K562 (cell line): ENCODE measurements at regions not wholly inside any gene's neighbourhood (a gene's known extent, or its start where the extent isn't known, plus 50 kb on each side); places are given as distances from the start of the nearest gene placed in this dataset.

ENCODE experiments used
- ATAC-seq: fragments of 200-7000 bp; cut with Tn5 transposase; 3 replicates; pipeline ENCODE4 v1.9.1; 2020; ENCODE audit warnings: moderate library complexity
- BruUV-seq: library from RNA; stranded (reverse); fragments of 400-500 nt; replicated peaks from 2 replicates; lab custom pipeline; 2021; lab: Mats Ljungman, UMichigan
- CTCF ChIA-PET: fragments of 300-600 bp; formaldehyde crosslinking; extraction: SDS; loops from one replicate; lab custom pipeline; 2021; ENCODE audit warnings: low intra/inter-chr PET ratio; lab: Yijun Ruan, JAX
- POLR2A ChIA-PET: fragments of 300-600, 350-650 bp; sonication (Branson Sonifier 250); formaldehyde crosslinking; extraction: SDS; loops from one replicate; lab custom pipeline; 2021; ENCODE audit warnings: antibody characterized with exemption, inconsistent platforms; lab: Yijun Ruan, JAX
- DNase-seq, 4 experiments: peaks; one replicate each; pipeline versions ENCODE4 v3.0.0 to v3.0.0-alpha.2; 2011 to 2018; ENCODE audit warnings: low spot score in 3 of 4, mixed read lengths in 3 of 4; ENCODE audit errors: extremely low read depth in 1 of 4
- FAIRE-seq: peaks from 2 replicates; lab custom pipeline; 2011; peaks lifted over from hg19 to GRCh38; lab: Jason Lieb, UNC
- H2AFZ ChIP-seq: 2 replicates; pipeline ENCODE4 v1.6.0; 2011; ENCODE audit warnings: low read depth, low read length, control low read depth, inconsistent platforms
- H3K27ac ChIP-seq: fragments of 200-600 bp; 3 replicates; pipeline ENCODE4 v1.8.0; 2011; ENCODE audit warnings: low read depth, mild to moderate bottlenecking, control low read depth, inconsistent platforms, low read length, moderate library complexity, mixed read lengths; ENCODE audit errors: extremely low read depth
- H3K27me3 ChIP-seq, 2 experiments: fragments of 300-600 bp in 1 of 2; 2 replicates in 1 of 2; 3 replicates in 1 of 2; pipeline versions ENCODE4 v1.6.0 to v1.8.0; 2011; ENCODE audit warnings: inconsistent platforms in 2 of 2, low read length in 2 of 2, mild to moderate bottlenecking in 1 of 2, mixed read lengths in 1 of 2, moderate library complexity in 1 of 2; ENCODE audit not compliant: control insufficient read depth in 2 of 2, insufficient read depth in 2 of 2
- H3K36me3 ChIP-seq: fragments of 300-600 bp; 3 replicates; pipeline ENCODE4 v1.8.0; 2011; ENCODE audit warnings: mild to moderate bottlenecking, low read length, inconsistent platforms; ENCODE audit not compliant: control insufficient read depth, insufficient read depth
- H3K4me1 ChIP-seq, 2 experiments: fragments of 200-600 bp in 1 of 2; replicated peaks in 1 of 2; 2 replicates in 1 of 2; 3 replicates in 1 of 2; pipeline versions ENCODE4 v1.5.1 to v1.8.0; 2011; ENCODE audit warnings: inconsistent platforms in 2 of 2, low read length in 2 of 2, mild to moderate bottlenecking in 1 of 2, mixed read lengths in 1 of 2, moderate library complexity in 1 of 2; ENCODE audit not compliant: control insufficient read depth in 2 of 2, insufficient read depth in 2 of 2
- H3K4me2 ChIP-seq: 2 replicates; pipeline ENCODE4 v1.6.1; 2011; ENCODE audit warnings: low read length, control low read depth, inconsistent platforms, mixed read lengths; ENCODE audit not compliant: insufficient read depth
- H3K4me3 ChIP-seq: fragments of 200-600 bp; sonication (generic), shearing (Covaris generic); 2 replicates; pipeline ENCODE4 v1.5.1; 2016; ENCODE audit warnings: control low read depth, inconsistent platforms
- H3K79me2 ChIP-seq: fragments of 200-600 bp; 3 replicates; pipeline ENCODE4 v1.8.0; 2011; ENCODE audit warnings: low read length, inconsistent platforms; ENCODE audit not compliant: control insufficient read depth, insufficient read depth
- H3K9ac ChIP-seq, 2 experiments: 2 replicates each; pipeline versions ENCODE4 v1.6.0 to v1.6.1; 2011; ENCODE audit warnings: low read depth in 2 of 2, low read length in 2 of 2, control low read depth in 1 of 2, inconsistent platforms in 1 of 2, mild to moderate bottlenecking in 1 of 2, mixed read lengths in 1 of 2; ENCODE audit not compliant: insufficient read depth in 1 of 2
- H3K9me1 ChIP-seq: one replicate; pipeline ENCODE4 v1.6.0; 2011; ENCODE audit warnings: inconsistent platforms, mild to moderate bottlenecking, low read length, moderate library complexity; ENCODE audit not compliant: control insufficient read depth, insufficient read depth
- H3K9me3 ChIP-seq: replicated peaks from 2 replicates; pipeline ENCODE4 v1.5.1; 2011; ENCODE audit warnings: low read depth, low read length, inconsistent platforms; ENCODE audit not compliant: control insufficient read depth, insufficient read depth
- H4K20me1 ChIP-seq: replicated peaks from 2 replicates; pipeline ENCODE4 v1.6.1; 2011; ENCODE audit warnings: low read length, inconsistent platforms, mixed read lengths; ENCODE audit not compliant: control insufficient read depth, insufficient read depth
- DMBX1 ChIP-seq: fragments of 250-450 bp; sonication (Bioruptor Pico); IDR thresholded peaks from 2 replicates; pipeline ENCODE4 v1.8.0; 2022; ENCODE audit warnings: inconsistent platforms, mild to moderate bottlenecking, moderate library complexity, borderline replicate concordance
- ETV6 ChIP-seq, 3 experiments: fragments of 150-350 bp in 1 of 3; sonication (generic) in 1 of 3; formaldehyde crosslinking in 1 of 3; IDR thresholded peaks; 2 replicates each; pipeline versions ENCODE4 v1.6.1 to v1.8.0; 2014 to 2022; ENCODE audit warnings: borderline replicate concordance in 2 of 3, low read depth in 2 of 3, antibody characterized with exemption in 1 of 3, low read length in 1 of 3, mild to moderate bottlenecking in 1 of 3, missing genetic modification reagents in 1 of 3
- MCM5 ChIP-seq: fragments of 450-650 bp; IDR thresholded peaks from 2 replicates; pipeline ENCODE4 v1.6.1; 2016; ENCODE audit warnings: low read depth
- MYC ChIP-seq, 2 experiments: fragments of 250-450 bp in 1 of 2; sonication (Bioruptor Pico) in 1 of 2; IDR thresholded peaks; 2 replicates each; pipeline versions ENCODE4 v1.5.1 to v1.6.1; 2012 to 2021; ENCODE audit warnings: low read depth in 2 of 2, borderline replicate concordance in 1 of 2, improper control_type of control experiment in 1 of 2, low read length in 1 of 2, mild to moderate bottlenecking in 1 of 2, moderate library complexity in 1 of 2
- NELFE ChIP-seq: IDR thresholded peaks from 2 replicates; pipeline ENCODE4 v1.6.1; 2011; ENCODE audit warnings: mild to moderate bottlenecking; ENCODE audit not compliant: insufficient read depth, insufficient read length
- PHB2 ChIP-seq: fragments of 450-650 bp; IDR thresholded peaks from 2 replicates; pipeline ENCODE4 v1.6.1; 2017; ENCODE audit warnings: low read depth
- POLR2AphosphoS5 ChIP-seq: IDR thresholded peaks from 2 replicates; pipeline ENCODE4 v1.6.1; 2011; ENCODE audit warnings: mild to moderate bottlenecking, low read depth, low read length, moderate library complexity; ENCODE audit not compliant: control insufficient read depth, insufficient read depth
- PURB ChIP-seq: sonication (generic); formaldehyde crosslinking; IDR thresholded peaks from 2 replicates; pipeline ENCODE4 v1.9.0; 2021; ENCODE audit warnings: low read depth, mild to moderate bottlenecking, missing genetic modification reagents
- ZC3H11A ChIP-seq: IDR thresholded peaks from 2 replicates; pipeline ENCODE4 v1.6.1; 2012; ENCODE audit warnings: low read depth, low read length, improper control_type of control experiment
- ZKSCAN1 ChIP-seq: fragments of 150-350 bp; IDR thresholded peaks from 2 replicates; pipeline ENCODE4 v1.6.1; 2016; ENCODE audit warnings: low read depth, low read length
- ZNF507 ChIP-seq: conservative IDR thresholded peaks from 2 replicates; pipeline ENCODE4 v1.6.1; 2017; ENCODE audit warnings: missing genetic modification characterization, missing compliant biosample characterization
- ZNF696 ChIP-seq: fragments of 250-450 bp; sonication (Bioruptor Pico); conservative IDR thresholded peaks from 2 replicates; pipeline ENCODE4 v1.4.0; 2020; ENCODE audit warnings: mild to moderate bottlenecking, moderate library complexity
- ZNF75A ChIP-seq: fragments of 450-650 bp; formaldehyde crosslinking; IDR thresholded peaks from 2 replicates; pipeline ENCODE4 v1.4.0; 2020; ENCODE audit warnings: mild to moderate bottlenecking
- WGBS: fragments of 100-300 bp; shearing (Covaris generic); methylation state at CpG from one replicate; pipeline ENCODE4 v1.1.6; 2016; ENCODE audit warnings: low coverage, mixed read lengths; ENCODE audit not compliant: insufficient coverage; ENCODE audit errors: missing lambda C conversion rate; 5-methylcytosine and 5-hydroxymethylcytosine counted together
- in situ Hi-C: fragments of 300-500 bp; cut with MboI; formaldehyde crosslinking; loops from 4 replicates; pipeline ENCODE4 v1.15.0; 2018; ENCODE audit warnings: inconsistent platforms, mixed read lengths
- intact Hi-C: fragments of 100-400 bp; cut with micrococcal nuclease; formaldehyde crosslinking; loops from 2 replicates; pipeline ENCODE4 v1.14.2; 2022
- TF ChIP-seq, protein P1 (sequence below): fragments of 250-450 bp; sonication (Bioruptor Pico); IDR thresholded peaks from 2 replicates; pipeline ENCODE4 v1.5.0; 2020; ENCODE audit warnings: mild to moderate bottlenecking, borderline replicate concordance
- TF ChIP-seq, protein P2 (sequence below): fragments of 250-450 bp; sonication (Bioruptor Pico); IDR thresholded peaks from 2 replicates; pipeline ENCODE4 v1.4.0; 2020; ENCODE audit warnings: mild to moderate bottlenecking, moderate library complexity, borderline replicate concordance
- TF ChIP-seq, protein P3 (sequence below): sonication (generic); formaldehyde crosslinking; IDR thresholded peaks from 2 replicates; pipeline ENCODE4 v1.8.0; 2023; ENCODE audit warnings: mild to moderate bottlenecking, missing genetic modification reagents

DNA sequence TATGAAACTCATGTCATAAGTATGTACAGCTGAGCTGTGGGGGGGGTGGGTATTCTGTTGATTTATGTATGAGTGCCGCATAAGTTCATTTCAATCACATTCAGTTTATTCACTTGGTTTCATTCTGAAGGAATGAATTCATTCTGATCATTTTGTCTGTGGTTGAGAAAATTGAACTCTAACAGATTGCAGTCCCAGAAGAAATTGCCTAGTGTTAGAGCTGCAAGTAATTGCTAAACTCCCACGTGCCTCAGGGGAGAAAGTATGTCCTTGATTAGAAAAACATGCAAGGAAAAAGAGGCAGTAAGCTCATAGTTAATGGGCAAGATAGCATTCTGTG is 442.4 kb upstream of the MGAT4C start:
- DNase-seq (no peak), ATAC-seq (no peak), FAIRE-seq (no peak)
- CTCF ChIA-PET, result no interaction called here
- Histone ChIP-seq H2AFZ (no peak overlapping the region), H3K9me3 (no peaks in the 10 kb centered on the region), H3K4me2 (no peak overlapping the region), H3K36me3 (no peaks in the 10 kb centered on the region), H3K9ac (no peak overlapping the region), H3K79me2 (no peaks in the 10 kb centered on the region), H3K4me3 (no peak overlapping the region), H3K9me1 (no peaks in the 10 kb centered on the region), H3K27ac (no peak overlapping the region), H3K4me1 (no peaks in the 10 kb centered on the region), H3K27me3 (no peaks in the 10 kb centered on the region), H4K20me1 (no peaks in the 10 kb centered on the region)
- in situ Hi-C loops, result no loop called here
- POLR2A ChIA-PET, result no interaction called here
- 3% methylated on average over 2 of the region's 2 CpGs for WGBS
- BruUV-seq, result no TSS peak
- intact Hi-C loops, result no loop called here
- no peak for TF ChIP-seq NELFE
- no peak for TF ChIP-seq MYC (IDR thresholded peaks at IDR 0.05; ENCODE audit: low read depth, low read length)
- TF ChIP-seq MYC (CRISPR knock-in tag; IDR thresholded peaks at IDR 0.05; ENCODE audit: borderline replicate concordance, low read depth), result no peak
- TF ChIP-seq MCM5, result no peak
- no peak for TF ChIP-seq ETV6 (IDR thresholded peaks at IDR 0.05; ENCODE audit: borderline replicate concordance in 1 of 2, low read depth in 2 of 2, low read length in 1 of 2)
- TF ChIP-seq ETV6 (CRISPR knock-in tag; IDR thresholded peaks at IDR 0.05; ENCODE audit: borderline replicate concordance), result no peak
- TF ChIP-seq POLR2AphosphoS5, result no peak
- no peak for TF ChIP-seq PURB
- TF ChIP-seq ZNF507 (tag), result no peak
- no peak for TF ChIP-seq ZC3H11A
- TF ChIP-seq ZKSCAN1, result no peak
- TF ChIP-seq, protein P1, sequence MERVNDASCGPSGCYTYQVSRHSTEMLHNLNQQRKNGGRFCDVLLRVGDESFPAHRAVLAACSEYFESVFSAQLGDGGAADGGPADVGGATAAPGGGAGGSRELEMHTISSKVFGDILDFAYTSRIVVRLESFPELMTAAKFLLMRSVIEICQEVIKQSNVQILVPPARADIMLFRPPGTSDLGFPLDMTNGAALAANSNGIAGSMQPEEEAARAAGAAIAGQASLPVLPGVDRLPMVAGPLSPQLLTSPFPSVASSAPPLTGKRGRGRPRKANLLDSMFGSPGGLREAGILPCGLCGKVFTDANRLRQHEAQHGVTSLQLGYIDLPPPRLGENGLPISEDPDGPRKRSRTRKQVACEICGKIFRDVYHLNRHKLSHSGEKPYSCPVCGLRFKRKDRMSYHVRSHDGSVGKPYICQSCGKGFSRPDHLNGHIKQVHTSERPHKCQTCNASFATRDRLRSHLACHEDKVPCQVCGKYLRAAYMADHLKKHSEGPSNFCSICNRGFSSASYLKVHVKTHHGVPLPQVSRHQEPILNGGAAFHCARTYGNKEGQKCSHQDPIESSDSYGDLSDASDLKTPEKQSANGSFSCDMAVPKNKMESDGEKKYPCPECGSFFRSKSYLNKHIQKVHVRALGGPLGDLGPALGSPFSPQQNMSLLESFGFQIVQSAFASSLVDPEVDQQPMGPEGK (CRISPR knock-in tag), result no peak
- TF ChIP-seq, protein P2, sequence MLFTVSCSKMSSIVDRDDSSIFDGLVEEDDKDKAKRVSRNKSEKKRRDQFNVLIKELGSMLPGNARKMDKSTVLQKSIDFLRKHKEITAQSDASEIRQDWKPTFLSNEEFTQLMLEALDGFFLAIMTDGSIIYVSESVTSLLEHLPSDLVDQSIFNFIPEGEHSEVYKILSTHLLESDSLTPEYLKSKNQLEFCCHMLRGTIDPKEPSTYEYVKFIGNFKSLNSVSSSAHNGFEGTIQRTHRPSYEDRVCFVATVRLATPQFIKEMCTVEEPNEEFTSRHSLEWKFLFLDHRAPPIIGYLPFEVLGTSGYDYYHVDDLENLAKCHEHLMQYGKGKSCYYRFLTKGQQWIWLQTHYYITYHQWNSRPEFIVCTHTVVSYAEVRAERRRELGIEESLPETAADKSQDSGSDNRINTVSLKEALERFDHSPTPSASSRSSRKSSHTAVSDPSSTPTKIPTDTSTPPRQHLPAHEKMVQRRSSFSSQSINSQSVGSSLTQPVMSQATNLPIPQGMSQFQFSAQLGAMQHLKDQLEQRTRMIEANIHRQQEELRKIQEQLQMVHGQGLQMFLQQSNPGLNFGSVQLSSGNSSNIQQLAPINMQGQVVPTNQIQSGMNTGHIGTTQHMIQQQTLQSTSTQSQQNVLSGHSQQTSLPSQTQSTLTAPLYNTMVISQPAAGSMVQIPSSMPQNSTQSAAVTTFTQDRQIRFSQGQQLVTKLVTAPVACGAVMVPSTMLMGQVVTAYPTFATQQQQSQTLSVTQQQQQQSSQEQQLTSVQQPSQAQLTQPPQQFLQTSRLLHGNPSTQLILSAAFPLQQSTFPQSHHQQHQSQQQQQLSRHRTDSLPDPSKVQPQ (CRISPR knock-in tag), result no peak
- no peak for TF ChIP-seq ZNF75A (CRISPR knock-in tag)
- no peak for TF ChIP-seq ZNF696
- TF ChIP-seq, protein P3, sequence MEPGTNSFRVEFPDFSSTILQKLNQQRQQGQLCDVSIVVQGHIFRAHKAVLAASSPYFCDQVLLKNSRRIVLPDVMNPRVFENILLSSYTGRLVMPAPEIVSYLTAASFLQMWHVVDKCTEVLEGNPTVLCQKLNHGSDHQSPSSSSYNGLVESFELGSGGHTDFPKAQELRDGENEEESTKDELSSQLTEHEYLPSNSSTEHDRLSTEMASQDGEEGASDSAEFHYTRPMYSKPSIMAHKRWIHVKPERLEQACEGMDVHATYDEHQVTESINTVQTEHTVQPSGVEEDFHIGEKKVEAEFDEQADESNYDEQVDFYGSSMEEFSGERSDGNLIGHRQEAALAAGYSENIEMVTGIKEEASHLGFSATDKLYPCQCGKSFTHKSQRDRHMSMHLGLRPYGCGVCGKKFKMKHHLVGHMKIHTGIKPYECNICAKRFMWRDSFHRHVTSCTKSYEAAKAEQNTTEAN, result no peak
- no peak for TF ChIP-seq DMBX1 (CRISPR knock-in tag)
- TF ChIP-seq PHB2, result no peak
